ENCODE measurements at regions not wholly inside any gene's neighbourhood (a gene's known extent, or its start where the extent isn't known, plus 50 kb on each side); places are given as distances from the start of the nearest gene placed in this dataset.

- no peaks in the 10 kb centered on the region for H3K36me3 ChIP-seq (replicated peaks)
- H3K27ac ChIP-seq = no peak overlapping the region
- in situ Hi-C loops (cut with HindIII; ENCODE audit: low pct_ligation_motif_present, low sequenced_read_pairs) = no loop called here
- no peaks in the 10 kb centered on the region for H3K27me3 ChIP-seq (replicated peaks)
- H3K4me3 ChIP-seq (ENCODE audit: low read depth, low read length) = no peak overlapping the region
- no peak for TF ChIP-seq CTCF (IDR thresholded peaks at IDR 0.05; ENCODE audit: low read depth, low read length, missing control alignments)
- no peak for DNase-seq
Observed at GRCh38 chr12:75853626-75854025, 177.9 kb downstream of the PHLDA1 start.

- Histone ChIP-seq H3K4me3 (ENCODE audit: low read depth, low read length) (no peak overlapping the region), H3K36me3 (replicated peaks) (no peaks in the 10 kb centered on the region), H3K27me3 (replicated peaks) (no peaks in the 10 kb centered on the region), H3K27ac (no peak overlapping the region)
- no peak for DNase-seq
- in situ Hi-C loops (cut with HindIII; ENCODE audit: low pct_ligation_motif_present, low sequenced_read_pairs) = no loop called here
- TF ChIP-seq CTCF (IDR thresholded peaks at IDR 0.05; ENCODE audit: low read depth, low read length, missing control alignments) = no peak
Observed at GRCh38 chr12:75852956-75853355, 178.6 kb downstream of the PHLDA1 start.

- no peaks in the 10 kb centered on the region for H3K27me3 ChIP-seq (replicated peaks)
- H3K4me3 ChIP-seq (ENCODE audit: low read depth, low read length) = no peak overlapping the region
- H3K27ac ChIP-seq = no peak overlapping the region
- no peak for DNase-seq
- in situ Hi-C loops (cut with HindIII; ENCODE audit: low pct_ligation_motif_present, low sequenced_read_pairs) = no loop called here
- no peak for TF ChIP-seq CTCF (IDR thresholded peaks at IDR 0.05; ENCODE audit: low read depth, low read length, missing control alignments)
- H3K36me3 ChIP-seq (replicated peaks) = no peaks in the 10 kb centered on the region
Observed at GRCh38 chr12:75852143-75852542, 179.4 kb downstream of the PHLDA1 start.

GRCh38 chr12:75850721-75851462 is 180.7 kb downstream of the PHLDA1 start:
- in situ Hi-C loops (cut with HindIII; ENCODE audit: low pct_ligation_motif_present, low sequenced_read_pairs) = no loop called here
- Histone ChIP-seq H3K36me3 (replicated peaks) (no peaks in the 10 kb centered on the region), H3K27me3 (replicated peaks) (no peaks in the 10 kb centered on the region), H3K4me3 (ENCODE audit: low read depth, low read length) (no peak overlapping the region), H3K27ac (no peak overlapping the region)
- TF ChIP-seq CTCF (IDR thresholded peaks at IDR 0.05; ENCODE audit: low read depth, low read length, missing control alignments) = no peak
- peak; percentile 37 for DNase-seq

- no peak overlapping the region for H3K27ac ChIP-seq
- no peak overlapping the region for H3K4me3 ChIP-seq (ENCODE audit: low read depth, low read length)
- no peak for DNase-seq
- no peak for TF ChIP-seq CTCF (IDR thresholded peaks at IDR 0.05; ENCODE audit: low read depth, low read length, missing control alignments)
- in situ Hi-C loops (cut with HindIII; ENCODE audit: low pct_ligation_motif_present, low sequenced_read_pairs) = no loop called here
- no peaks in the 10 kb centered on the region for H3K27me3 ChIP-seq (replicated peaks)
- no peaks in the 10 kb centered on the region for H3K36me3 ChIP-seq (replicated peaks)
Observed at GRCh38 chr12:75848961-75849360, 182.6 kb downstream of the PHLDA1 start.

- H3K27me3 ChIP-seq (replicated peaks) = no peaks in the 10 kb centered on the region
- DNase-seq = no peak
- no peak overlapping the region for H3K27ac ChIP-seq
- H3K4me3 ChIP-seq (ENCODE audit: low read depth, low read length) = no peak overlapping the region
- in situ Hi-C loops (cut with HindIII; ENCODE audit: low pct_ligation_motif_present, low sequenced_read_pairs) = no loop called here
- TF ChIP-seq CTCF (IDR thresholded peaks at IDR 0.05; ENCODE audit: low read depth, low read length, missing control alignments) = no peak
- H3K36me3 ChIP-seq (replicated peaks) = no peaks in the 10 kb centered on the region
Observed at GRCh38 chr12:75848431-75848925, 183.1 kb downstream of the PHLDA1 start.
